Activated T-cell treated with anti-CD3 and anti-CD28 coated beads for 4 hours (primary cell): ENCODE measurements at regions not wholly inside any gene's neighbourhood (a gene's known extent, or its start where the extent isn't known, plus 50 kb on each side); places are given as distances from the start of the nearest gene placed in this dataset.
"Not testable (repeated sequence)": the region's sequence is repeated elsewhere in the genome, so short reads cannot be mapped to it uniquely, and the experiment has no call there.

Experiments used
- DNase-seq: peaks from one replicate; pipeline ENCODE4 v3.0.0-alpha.2; 2020

- DNase-seq, result no peak
These were observed 288.3 kb upstream of the AMIGO2 start for GRCh38 chr12:47367912-47368537.

- DNase-seq, result no peak
These were observed 286.8 kb upstream of the AMIGO2 start for GRCh38 chr12:47366579-47366978.

- no peak for DNase-seq
These were observed 286.4 kb upstream of the AMIGO2 start for GRCh38 chr12:47366157-47366556.

GRCh38 chr12:47365443-47366076 is 285.8 kb upstream of the AMIGO2 start:
- not testable (repeated sequence) for DNase-seq

GRCh38 chr12:47364261-47364660 is 284.5 kb upstream of the AMIGO2 start:
- no peak for DNase-seq

GRCh38 chr12:47362126-47362705 is 282.5 kb upstream of the AMIGO2 start:
- DNase-seq, result no peak

GRCh38 chr12:47361389-47362021 is 281.7 kb upstream of the AMIGO2 start:
- peak; percentile 40 for DNase-seq

- DNase-seq, result peak; percentile 39
These were observed 281.1 kb upstream of the AMIGO2 start for GRCh38 chr12:47360771-47361388.

GRCh38 chr12:47360093-47360480 is 280.3 kb upstream of the AMIGO2 start:
- DNase-seq, result no peak

GRCh38 chr12:47359310-47360092 is 279.7 kb upstream of the AMIGO2 start:
- no peak for DNase-seq

- not testable (repeated sequence) for DNase-seq
These were observed 277.2 kb upstream of the AMIGO2 start for GRCh38 chr12:47357006-47357405.

GRCh38 chr12:47356129-47356700 is 276.5 kb upstream of the AMIGO2 start:
- DNase-seq, result no peak

GRCh38 chr12:47353508-47353907 is 273.7 kb upstream of the AMIGO2 start:
- no peak for DNase-seq

- DNase-seq, result no peak
These were observed 272.3 kb upstream of the AMIGO2 start for GRCh38 chr12:47352067-47352466.

- no peak for DNase-seq
These were observed 271.8 kb upstream of the AMIGO2 start for GRCh38 chr12:47351526-47351925.

- no peak for DNase-seq
These were observed 270.3 kb upstream of the AMIGO2 start for GRCh38 chr12:47350062-47350408.

- no peak for DNase-seq
These were observed 269.6 kb upstream of the AMIGO2 start for GRCh38 chr12:47349137-47350061.

GRCh38 chr12:47348206-47348605 is 268.4 kb upstream of the AMIGO2 start:
- no peak for DNase-seq

- DNase-seq, result no peak
These were observed 266.7 kb upstream of the AMIGO2 start for GRCh38 chr12:47346251-47347019.
